AG04450 (cell line): ENCODE measurements at regions not wholly inside any gene's neighbourhood (a gene's known extent, or its start where the extent isn't known, plus 50 kb on each side); places are given as distances from the start of the nearest gene placed in this dataset.

Experiments used
- CTCF ChIA-PET: fragments of 300-600, 350-600 bp; formaldehyde crosslinking; extraction: SDS; loops from one replicate; lab custom pipeline; 2022; ENCODE audit warnings: antibody characterized with exemption, inconsistent platforms; lab: Charles Lee
- POLR2A ChIA-PET: fragments of 350-600 bp; formaldehyde crosslinking; extraction: SDS; loops from one replicate; lab custom pipeline; 2021; ENCODE audit warnings: antibody characterized with exemption, inconsistent platforms; lab: Yijun Ruan, JAX
- DNase-seq: peaks from one replicate; pipeline ENCODE4 v3.0.0-alpha.2; 2011; ENCODE audit warnings: low read depth, low spot score
- H3K27ac ChIP-seq: one replicate; pipeline ENCODE4 v1.5.1; 2012; ENCODE audit warnings: low read depth, low read length, control low read depth
- H3K27me3 ChIP-seq: one replicate; pipeline ENCODE4 v1.6.0; 2012; ENCODE audit warnings: low read length; ENCODE audit not compliant: control insufficient read depth, insufficient read depth
- H3K4me3 ChIP-seq: 2 replicates; pipeline ENCODE4 v1.5.1; 2011; ENCODE audit warnings: mild to moderate bottlenecking, low read depth, low read length, control low read depth
- H3K9me3 ChIP-seq: 2 replicates; pipeline ENCODE4 v1.5.1; 2012; ENCODE audit warnings: low read length; ENCODE audit not compliant: control insufficient read depth, insufficient read depth
- CTCF ChIP-seq: IDR thresholded peaks from 2 replicates; pipeline ENCODE4 v1.5.1; 2011; ENCODE audit warnings: low read depth, low read length, control low read depth, inconsistent platforms

GRCh38 chr5:67699560-67699959, 503.0 kb upstream of the CD180 start:
- H3K4me3 ChIP-seq: no peak overlapping the region
- TF ChIP-seq CTCF: no peak
- no peaks in the 10 kb centered on the region for H3K27me3 ChIP-seq
- POLR2A ChIA-PET: no interaction called here
- H3K27ac ChIP-seq: no peak overlapping the region
- DNase-seq: no peak
- CTCF ChIA-PET: no interaction called here
- peaks cover 2% of the 10 kb centered on the region; the same call in 1 of the 2 replicates for H3K9me3 ChIP-seq

GRCh38 chr5:67696446-67696845, 499.8 kb upstream of the CD180 start:
- CTCF ChIA-PET: no interaction called here
- no peak for DNase-seq
- Histone ChIP-seq H3K27me3 (no peaks in the 10 kb centered on the region), H3K9me3 (no peaks in the 10 kb centered on the region), H3K27ac (no peak overlapping the region), H3K4me3 (no peak overlapping the region)
- POLR2A ChIA-PET: no interaction called here
- no peak for TF ChIP-seq CTCF

- ChIA-PET CTCF (no interaction called here), POLR2A (no interaction called here)
- Histone ChIP-seq H3K27me3 (no peaks in the 10 kb centered on the region), H3K27ac (no peak overlapping the region), H3K9me3 (no peaks in the 10 kb centered on the region), H3K4me3 (no peak overlapping the region)
- no peak for DNase-seq
- no peak for TF ChIP-seq CTCF
Observed at GRCh38 chr5:67695369-67695768, 498.8 kb upstream of the CD180 start.

GRCh38 chr5:67694810-67695191, 498.2 kb upstream of the CD180 start:
- Histone ChIP-seq H3K4me3 (no peak overlapping the region), H3K27ac (no peak overlapping the region), H3K27me3 (no peaks in the 10 kb centered on the region), H3K9me3 (no peaks in the 10 kb centered on the region)
- POLR2A ChIA-PET: no interaction called here
- CTCF ChIA-PET: no interaction called here
- TF ChIP-seq CTCF: no peak
- no peak for DNase-seq

- no peak for DNase-seq
- H3K9me3 ChIP-seq: no peaks in the 10 kb centered on the region
- POLR2A ChIA-PET: no interaction called here
- CTCF ChIA-PET: no interaction called here
- TF ChIP-seq CTCF: no peak
- no peak overlapping the region for H3K27ac ChIP-seq
- H3K27me3 ChIP-seq: no peaks in the 10 kb centered on the region
- H3K4me3 ChIP-seq: no peak overlapping the region
Observed at GRCh38 chr5:67693956-67694809, 497.6 kb upstream of the CD180 start.
